NCI-H1092 (cell line): ENCODE measurements at regions not wholly inside any gene's neighbourhood (a gene's known extent, or its start where the extent isn't known, plus 50 kb on each side); places are given as distances from the start of the nearest gene placed in this dataset.
"Not testable (repeated sequence)": the region's sequence is repeated elsewhere in the genome, so short reads cannot be mapped to it uniquely, and the experiment has no call there.

ENCODE experiments used
- DNase-seq: peaks from one replicate; lab custom pipeline; 2025; lab: John Stamatoyannopoulos, UW

DNA sequence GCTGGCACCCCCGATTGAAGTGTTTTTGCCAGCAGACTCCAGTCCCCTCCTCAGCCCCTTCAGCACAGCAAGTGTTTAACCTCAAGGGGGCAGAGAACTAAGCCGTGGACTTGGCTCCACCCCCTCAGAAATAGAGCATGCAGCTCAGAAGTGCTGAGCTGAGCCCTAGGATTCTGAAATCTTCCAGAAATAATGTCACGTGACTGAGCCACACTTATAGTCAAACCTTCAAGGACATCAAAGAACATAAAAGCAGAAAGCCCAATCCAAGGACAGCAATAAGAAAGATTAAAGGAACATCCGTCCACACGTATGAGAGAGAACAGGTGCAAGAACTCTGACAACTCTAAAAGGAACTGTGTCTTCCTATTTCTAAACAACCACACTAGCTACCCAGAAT, 317.7 kb upstream of the LRFN5 start:
- no peak for DNase-seq

DNA sequence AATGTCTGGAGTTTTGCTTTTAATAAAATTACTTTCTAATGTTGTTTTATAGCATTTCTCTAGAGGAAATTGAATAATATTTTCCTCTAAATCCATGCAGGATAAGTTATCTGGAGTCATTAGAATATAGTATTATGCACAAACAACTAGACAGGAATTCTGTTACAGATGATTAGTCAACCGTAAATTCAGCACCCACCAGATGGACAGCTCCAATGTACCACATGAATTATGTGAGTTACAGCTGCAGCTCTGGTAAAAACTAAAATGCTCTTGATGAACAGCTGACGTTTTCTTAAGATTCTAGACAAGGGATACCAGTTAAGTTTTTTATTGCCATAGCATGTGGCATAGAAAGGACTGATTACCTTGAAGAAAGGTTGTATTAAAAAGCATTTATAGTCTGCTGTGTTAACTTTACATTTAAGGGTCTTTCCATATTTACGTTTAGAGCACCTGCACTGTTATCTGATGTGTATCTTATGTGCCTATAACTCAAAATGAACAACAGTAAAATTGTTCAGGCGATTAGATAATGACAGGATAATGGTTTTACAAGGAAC, 321.4 kb upstream of the LRFN5 start:
- DNase-seq = peak; percentile 4

GRCh38 chr14:41280745-41281144, 325.9 kb upstream of the LRFN5 start:
- peak; percentile 32 for DNase-seq

DNA sequence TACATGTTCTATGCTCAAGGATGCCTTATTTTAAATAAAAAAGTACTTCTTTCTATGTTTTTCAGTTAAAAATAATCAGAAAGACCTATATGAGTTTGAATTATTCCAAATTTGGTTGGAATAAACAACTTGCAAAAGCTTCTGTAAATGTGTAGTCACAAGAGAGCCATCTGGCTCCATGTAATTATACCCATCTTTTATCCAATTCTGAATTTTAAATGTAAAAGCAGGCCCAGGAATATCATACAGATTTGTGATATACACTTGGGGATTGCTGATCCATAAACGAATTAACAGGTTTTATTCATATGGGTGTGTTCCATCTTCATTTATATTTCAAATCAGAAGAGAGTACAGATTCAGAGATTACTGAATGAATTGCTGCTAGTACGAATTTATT, 329.2 kb upstream of the LRFN5 start:
- no peak for DNase-seq

- DNase-seq = no peak
Observed at GRCh38 chr14:41257476-41257875, 349.2 kb upstream of the LRFN5 start.

DNA sequence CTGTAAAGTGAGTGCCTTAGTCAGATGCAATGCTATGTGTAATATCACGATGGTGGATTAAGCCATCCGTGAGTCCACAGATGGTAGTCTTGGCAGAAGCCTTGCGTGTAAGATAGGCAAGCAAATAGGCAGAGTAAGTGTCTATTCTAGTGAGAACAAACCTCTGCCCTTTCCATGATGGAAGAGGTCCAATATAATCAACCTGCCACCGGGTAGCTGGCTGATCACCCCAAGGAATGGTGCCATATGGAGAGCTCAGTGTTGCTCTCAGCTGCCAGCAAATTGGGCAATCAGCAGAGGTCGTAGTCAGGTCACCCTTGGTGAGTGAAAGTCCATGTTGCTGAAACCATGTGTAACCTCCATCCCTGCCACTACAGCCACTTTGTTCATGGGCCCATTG, 371.2 kb upstream of the LRFN5 start:
- no peak for DNase-seq

- DNase-seq = no peak
Observed at GRCh38 chr14:41230683-41231082, 376.0 kb upstream of the LRFN5 start.

GRCh38 chr14:41229824-41230223, 376.9 kb upstream of the LRFN5 start:
- no peak for DNase-seq

DNA sequence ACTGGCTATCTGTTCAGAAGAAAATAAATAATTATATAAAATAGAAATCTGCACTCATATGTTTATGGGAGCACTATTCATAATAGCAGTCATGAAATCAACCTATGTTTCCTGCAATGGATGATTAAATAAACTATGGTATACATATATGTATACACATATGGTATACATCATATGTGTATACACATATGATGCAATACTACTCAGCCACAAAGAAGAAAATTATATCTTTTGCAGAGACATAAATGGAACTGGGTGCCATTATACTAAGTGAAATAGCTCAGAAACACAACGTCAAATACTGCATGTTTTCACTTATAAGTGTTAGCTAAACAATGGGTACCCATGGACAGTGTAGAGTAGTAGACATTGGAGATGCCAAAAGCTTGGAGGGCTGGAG, 381.2 kb upstream of the LRFN5 start:
- no peak for DNase-seq

GRCh38 chr14:41222581-41222980, 384.1 kb upstream of the LRFN5 start:
- DNase-seq = no peak

DNA sequence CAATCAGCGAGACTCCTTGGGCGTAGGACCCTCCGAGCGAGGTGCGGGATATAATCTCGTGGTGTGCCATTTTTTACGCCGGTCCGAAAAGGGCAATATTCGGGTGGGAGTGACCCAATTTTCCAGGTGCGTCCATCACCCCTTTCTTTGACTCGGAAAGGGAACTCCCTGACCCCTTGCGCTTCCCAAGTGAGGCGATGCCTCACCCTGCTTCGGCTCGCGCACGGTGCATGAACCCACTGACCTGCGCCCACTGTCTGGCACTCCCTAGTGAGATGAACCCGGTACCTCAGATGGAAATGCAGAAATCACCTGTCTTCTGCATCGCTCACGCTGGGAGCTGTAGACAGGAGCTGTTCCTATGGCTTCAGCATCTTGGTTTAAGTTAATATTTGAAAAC, 391.7 kb upstream of the LRFN5 start:
- DNase-seq = not testable (repeated sequence)

GRCh38 chr14:41201696-41202095, 405.0 kb upstream of the LRFN5 start:
- DNase-seq = no peak

DNA sequence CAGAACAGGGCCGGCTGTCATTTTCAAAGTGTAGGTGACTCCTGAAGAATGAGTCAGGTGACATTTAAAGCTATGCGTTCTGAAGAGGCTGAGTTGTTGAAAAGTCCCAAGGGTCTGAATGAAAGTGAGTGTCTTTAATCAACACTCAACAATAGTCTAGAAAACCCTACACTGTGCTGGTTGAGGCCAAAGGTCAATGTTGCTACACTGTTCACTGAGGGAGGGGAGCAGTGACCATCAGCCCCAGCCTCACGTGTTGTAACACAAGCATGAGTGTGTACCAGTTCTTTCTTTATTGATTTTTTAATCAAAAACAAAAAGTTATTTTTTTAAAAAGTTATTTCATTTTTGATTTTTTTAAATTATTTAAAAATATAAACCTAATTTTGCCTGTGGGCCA, 418.8 kb upstream of the LRFN5 start:
- no peak for DNase-seq

- no peak for DNase-seq
Observed at GRCh38 chr14:41171045-41171444, 435.6 kb upstream of the LRFN5 start.

DNA sequence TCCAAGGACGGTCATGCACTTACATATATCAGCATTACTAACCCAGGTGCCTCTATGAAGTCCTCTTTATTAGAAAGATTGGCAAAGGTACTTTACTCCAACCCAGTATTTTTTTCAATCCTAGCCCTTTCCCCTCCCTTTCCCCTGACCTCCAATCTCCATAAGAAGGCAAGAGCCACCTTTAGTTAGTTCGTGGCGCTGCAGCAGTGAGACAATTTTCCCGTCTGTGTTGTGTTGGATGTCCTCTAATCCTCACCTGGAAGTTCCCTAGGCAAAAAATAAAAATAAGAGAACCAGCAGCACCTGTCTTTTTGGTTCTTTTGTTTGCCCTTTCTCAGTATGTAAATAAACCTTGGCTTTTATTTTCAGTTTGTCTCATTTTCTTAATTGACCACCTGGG, 439.6 kb upstream of the LRFN5 start:
- no peak for DNase-seq

DNA sequence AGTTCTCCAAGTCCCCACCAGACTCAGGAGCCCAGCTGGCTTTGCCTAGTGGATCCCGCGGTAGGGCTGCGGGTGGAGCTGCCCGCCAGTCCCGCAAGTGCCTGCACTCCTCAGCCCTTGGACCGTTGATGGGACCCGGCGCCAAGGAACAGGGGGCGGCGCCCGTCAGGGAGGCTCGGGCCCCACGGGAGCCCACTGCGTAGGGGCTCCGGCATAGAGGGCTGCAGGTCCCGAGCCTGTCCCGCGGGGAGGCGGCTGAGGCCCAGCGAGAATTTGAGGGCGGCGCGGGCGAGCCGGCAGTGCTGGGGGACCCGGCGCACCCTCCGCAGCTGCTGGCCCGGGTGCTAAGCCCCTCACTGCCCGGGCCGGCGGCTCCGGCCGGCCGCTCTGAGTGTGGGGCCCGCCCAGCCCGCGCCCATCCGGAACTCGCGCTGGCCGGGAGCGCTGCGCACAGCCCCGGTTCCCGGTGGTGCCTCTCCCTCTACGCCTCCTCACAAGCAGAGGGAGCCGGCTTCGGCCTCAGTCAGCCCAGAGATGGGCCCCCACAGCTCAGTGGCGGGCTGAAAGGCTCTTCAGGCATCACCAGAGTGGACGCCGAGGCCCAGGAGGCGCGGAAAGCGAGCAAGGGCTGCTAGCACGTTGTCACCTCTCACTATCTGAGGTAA, 452.4 kb upstream of the LRFN5 start:
- no peak for DNase-seq

- DNase-seq = no peak
Observed at GRCh38 chr14:41146391-41146790, 460.3 kb upstream of the LRFN5 start.

GRCh38 chr14:41144370-41144769, 462.3 kb upstream of the LRFN5 start:
- no peak for DNase-seq

GRCh38 chr14:41137741-41138140, 468.9 kb upstream of the LRFN5 start:
- no peak for DNase-seq

- DNase-seq = no peak
Observed at GRCh38 chr14:41130274-41130673, 476.4 kb upstream of the LRFN5 start.

GRCh38 chr14:41120402-41120801, 486.3 kb upstream of the LRFN5 start:
- no peak for DNase-seq

GRCh38 chr14:41096131-41096530, 510.5 kb upstream of the LRFN5 start:
- DNase-seq = no peak

- no peak for DNase-seq
Observed at GRCh38 chr14:41087056-41087455, 519.6 kb upstream of the LRFN5 start.

GRCh38 chr14:41073544-41073943, 533.1 kb upstream of the LRFN5 start:
- no peak for DNase-seq
